Nephron (organoid): ENCODE measurements at regions not wholly inside any gene's neighbourhood (a gene's known extent, or its start where the extent isn't known, plus 50 kb on each side); places are given as distances from the start of the nearest gene placed in this dataset.

Source experiments
- H3K27ac Mint-ChIP-seq, 3 experiments: 2 replicates each; pipeline ENCODE4 v1.8.0; 2020; ENCODE audit warnings: mixed read lengths in 3 of 3, mild to moderate bottlenecking in 2 of 3, moderate library complexity in 1 of 3
- H3K27me3 Mint-ChIP-seq: 2 replicates; pipeline ENCODE4 v1.8.0; 2021; ENCODE audit warnings: low read depth, mild to moderate bottlenecking, moderate library complexity, mixed read lengths
- H3K36me3 Mint-ChIP-seq: 2 replicates; pipeline ENCODE4 v1.8.0; 2020; ENCODE audit warnings: low read depth, mixed read lengths
- H3K4me1 Mint-ChIP-seq: 2 replicates; pipeline ENCODE4 v1.8.0; 2020; ENCODE audit warnings: mixed read lengths
- H3K4me3 Mint-ChIP-seq, 3 experiments: 2 replicates each; pipeline ENCODE4 v1.8.0; 2020; ENCODE audit warnings: mild to moderate bottlenecking in 3 of 3, mixed read lengths in 3 of 3, moderate library complexity in 2 of 3
- H3K9me3 Mint-ChIP-seq: 2 replicates; pipeline ENCODE4 v1.8.0; 2020; ENCODE audit warnings: mixed read lengths
- TF ChIP-seq, protein P1 (sequence below), 3 experiments: fragments of 200-600 bp; sonication (generic); IDR thresholded peaks; one replicate each; pipeline ENCODE4 v1.5.0; 2021; ENCODE audit warnings: antibody characterized with exemption in 3 of 3; ENCODE audit not compliant: unreplicated experiment in 3 of 3

DNA sequence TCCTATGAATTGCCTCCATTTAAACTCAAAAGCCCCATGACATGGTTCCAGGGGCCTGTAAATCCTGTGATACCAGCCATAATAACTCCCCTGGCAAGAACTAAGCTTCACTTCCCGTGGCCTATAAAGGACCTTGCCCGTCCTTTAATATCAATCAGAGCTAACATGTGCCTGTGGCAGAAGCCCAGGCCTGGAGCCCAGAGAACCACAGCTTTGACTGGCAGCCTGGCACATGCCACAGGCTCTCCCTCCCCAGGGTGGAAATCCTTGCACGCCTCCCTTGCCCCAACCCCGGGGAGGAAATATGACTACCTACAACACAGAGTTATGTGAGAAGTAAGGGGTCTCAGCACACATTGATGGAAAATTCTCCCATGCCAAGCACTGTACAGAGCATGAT is 287.4 kb downstream of the RAB28 start:
- TF ChIP-seq, protein P1, sequence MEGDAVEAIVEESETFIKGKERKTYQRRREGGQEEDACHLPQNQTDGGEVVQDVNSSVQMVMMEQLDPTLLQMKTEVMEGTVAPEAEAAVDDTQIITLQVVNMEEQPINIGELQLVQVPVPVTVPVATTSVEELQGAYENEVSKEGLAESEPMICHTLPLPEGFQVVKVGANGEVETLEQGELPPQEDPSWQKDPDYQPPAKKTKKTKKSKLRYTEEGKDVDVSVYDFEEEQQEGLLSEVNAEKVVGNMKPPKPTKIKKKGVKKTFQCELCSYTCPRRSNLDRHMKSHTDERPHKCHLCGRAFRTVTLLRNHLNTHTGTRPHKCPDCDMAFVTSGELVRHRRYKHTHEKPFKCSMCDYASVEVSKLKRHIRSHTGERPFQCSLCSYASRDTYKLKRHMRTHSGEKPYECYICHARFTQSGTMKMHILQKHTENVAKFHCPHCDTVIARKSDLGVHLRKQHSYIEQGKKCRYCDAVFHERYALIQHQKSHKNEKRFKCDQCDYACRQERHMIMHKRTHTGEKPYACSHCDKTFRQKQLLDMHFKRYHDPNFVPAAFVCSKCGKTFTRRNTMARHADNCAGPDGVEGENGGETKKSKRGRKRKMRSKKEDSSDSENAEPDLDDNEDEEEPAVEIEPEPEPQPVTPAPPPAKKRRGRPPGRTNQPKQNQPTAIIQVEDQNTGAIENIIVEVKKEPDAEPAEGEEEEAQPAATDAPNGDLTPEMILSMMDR (IDR thresholded peaks at IDR 0.05; ENCODE audit: unreplicated experiment in 3 of 3): no peak
- no peak overlapping the region for H3K4me3 Mint-ChIP-seq
- H3K27ac Mint-ChIP-seq: no peak overlapping the region
- peaks cover 7% of the 10 kb centered on the region for H3K27me3 Mint-ChIP-seq
- peaks cover 5% of the 10 kb centered on the region for H3K4me1 Mint-ChIP-seq
- H3K9me3 Mint-ChIP-seq: peaks cover 20% of the 10 kb centered on the region
- H3K36me3 Mint-ChIP-seq: no peaks in the 10 kb centered on the region

DNA sequence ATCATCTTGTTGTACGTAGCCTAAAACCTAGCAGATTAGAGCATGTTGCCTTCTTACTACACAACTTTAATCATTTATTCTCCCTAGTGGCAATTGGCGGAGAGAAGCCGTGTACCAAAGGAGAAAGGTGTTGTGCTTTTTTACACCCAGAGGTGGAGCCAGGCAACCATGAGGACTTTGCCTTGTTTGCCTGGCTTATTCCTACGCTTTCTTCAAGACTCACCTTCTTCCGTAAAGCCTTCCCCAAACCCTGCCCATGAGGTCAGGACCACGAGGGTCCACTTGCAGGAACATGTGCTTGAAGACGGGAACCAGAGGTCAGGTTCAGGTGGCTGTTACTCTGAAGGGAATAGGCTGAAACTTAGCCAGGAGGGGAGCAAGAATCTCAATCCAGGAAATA is 290.5 kb downstream of the RAB28 start:
- H3K9me3 Mint-ChIP-seq: peaks cover 20% of the 10 kb centered on the region
- H3K4me3 Mint-ChIP-seq: no peak overlapping the region
- H3K4me1 Mint-ChIP-seq: peaks cover 5% of the 10 kb centered on the region
- TF ChIP-seq, protein P1 (IDR thresholded peaks at IDR 0.05; ENCODE audit: unreplicated experiment in 3 of 3): no peak
- no peaks in the 10 kb centered on the region for H3K36me3 Mint-ChIP-seq
- H3K27me3 Mint-ChIP-seq: peaks cover 7% of the 10 kb centered on the region
- no peak overlapping the region for H3K27ac Mint-ChIP-seq

DNA sequence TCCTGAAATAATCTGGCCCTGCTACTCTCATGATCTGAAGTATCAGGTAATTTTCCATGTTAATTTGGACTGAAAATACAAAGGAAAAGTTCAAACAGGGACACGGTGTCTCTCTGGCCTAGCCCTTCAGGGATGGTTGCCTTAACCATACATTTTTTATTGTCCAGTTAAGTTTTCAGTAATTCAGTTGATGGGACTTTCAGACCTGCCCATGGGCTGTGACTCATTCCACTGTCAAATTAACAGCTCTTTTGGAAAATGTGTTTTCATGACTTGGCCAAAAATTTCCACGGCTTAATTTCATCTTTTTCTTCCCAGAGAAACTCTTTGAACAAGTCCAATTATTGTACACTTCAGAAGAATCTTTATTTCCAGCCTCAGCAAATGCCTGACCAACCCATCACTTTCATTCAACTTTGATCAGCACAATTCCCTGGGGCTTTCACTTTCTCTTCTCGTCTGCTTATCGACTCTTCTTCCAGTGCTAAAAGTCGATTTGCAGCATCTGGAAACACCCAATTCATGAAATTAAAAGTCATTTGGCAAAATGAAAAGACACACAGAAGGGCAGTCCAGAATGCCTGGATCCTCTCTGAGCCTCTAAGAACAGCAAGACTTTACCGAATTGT is 293.9 kb downstream of the RAB28 start:
- Mint-ChIP-seq H3K36me3 (no peaks in the 10 kb centered on the region), H3K27me3 (peaks cover 7% of the 10 kb centered on the region), H3K27ac (no peak overlapping the region), H3K4me3 (no peak overlapping the region), H3K9me3 (peaks cover 12% of the 10 kb centered on the region), H3K4me1 (no peaks in the 10 kb centered on the region)
- TF ChIP-seq, protein P1 (IDR thresholded peaks at IDR 0.05; ENCODE audit: unreplicated experiment in 3 of 3): no peak

DNA sequence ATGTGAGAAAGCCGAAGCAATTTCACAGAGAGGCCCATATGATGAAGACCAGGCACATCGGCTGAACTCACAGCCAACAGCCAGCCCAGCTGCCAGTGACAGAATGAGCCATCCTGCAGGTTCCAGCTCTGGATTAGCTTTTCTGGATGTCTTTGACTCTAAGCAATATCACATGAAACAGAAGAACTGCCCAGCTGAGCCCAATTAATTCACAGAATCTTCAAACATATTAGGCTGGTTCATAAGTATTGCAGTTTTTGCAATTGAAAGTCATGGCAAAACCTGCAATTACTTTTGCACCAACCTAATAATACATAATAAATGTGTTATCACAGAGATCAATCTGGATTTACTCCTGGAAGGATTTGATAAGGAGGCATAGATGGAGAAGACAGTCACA is 299.9 kb downstream of the RAB28 start:
- H3K27me3 Mint-ChIP-seq: no peaks in the 10 kb centered on the region
- no peaks in the 10 kb centered on the region for H3K4me1 Mint-ChIP-seq
- H3K4me3 Mint-ChIP-seq: no peak overlapping the region
- H3K27ac Mint-ChIP-seq: no peak overlapping the region
- TF ChIP-seq, protein P1 (IDR thresholded peaks at IDR 0.05; ENCODE audit: unreplicated experiment in 3 of 3): no peak
- H3K9me3 Mint-ChIP-seq: no peaks in the 10 kb centered on the region
- H3K36me3 Mint-ChIP-seq: no peaks in the 10 kb centered on the region

DNA sequence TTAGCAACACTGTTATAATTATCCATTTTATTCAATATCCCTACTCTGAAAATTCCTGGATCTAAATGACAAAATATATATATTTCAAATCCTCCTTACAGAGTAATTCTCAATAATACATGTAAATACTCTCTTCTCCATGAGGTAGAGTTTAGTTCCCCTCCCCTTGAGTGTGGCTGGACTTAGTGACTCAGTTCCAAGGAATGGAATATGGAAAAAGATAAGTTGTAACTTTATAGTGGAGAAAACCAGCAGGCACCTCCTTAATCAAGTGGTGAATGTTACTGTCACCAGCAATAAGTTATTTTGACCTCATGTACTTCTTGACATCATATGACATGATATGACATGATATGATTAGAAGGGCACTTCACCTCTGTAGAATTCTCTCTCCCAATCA is 302.0 kb downstream of the RAB28 start:
- TF ChIP-seq, protein P1 (IDR thresholded peaks at IDR 0.05; ENCODE audit: unreplicated experiment in 3 of 3): no peak
- no peak overlapping the region for H3K27ac Mint-ChIP-seq
- no peaks in the 10 kb centered on the region for H3K9me3 Mint-ChIP-seq
- no peaks in the 10 kb centered on the region for H3K27me3 Mint-ChIP-seq
- H3K36me3 Mint-ChIP-seq: no peaks in the 10 kb centered on the region
- H3K4me3 Mint-ChIP-seq: no peak overlapping the region
- peaks cover 16% of the 10 kb centered on the region for H3K4me1 Mint-ChIP-seq

DNA sequence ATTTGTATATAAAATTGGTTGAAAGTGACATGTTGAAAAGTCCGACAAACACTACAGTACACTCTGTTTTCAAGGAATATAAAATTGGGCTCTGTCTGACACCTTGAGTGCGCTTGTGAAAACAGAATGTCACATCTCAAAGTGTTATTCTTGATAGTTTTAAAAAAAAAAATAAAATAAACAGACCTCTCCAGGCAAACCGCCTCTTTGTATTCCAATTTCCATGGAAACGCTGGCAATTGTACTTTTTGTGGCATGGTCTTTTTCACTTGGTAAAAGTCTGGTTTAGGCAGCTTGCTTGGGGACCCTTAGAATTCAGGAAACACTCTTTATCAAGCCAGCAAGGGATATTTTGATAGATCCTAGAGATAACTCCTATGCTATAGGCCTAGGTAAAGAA is 302.5 kb downstream of the RAB28 start:
- no peaks in the 10 kb centered on the region for H3K9me3 Mint-ChIP-seq
- H3K36me3 Mint-ChIP-seq: no peaks in the 10 kb centered on the region
- peaks cover 19% of the 10 kb centered on the region for H3K4me1 Mint-ChIP-seq
- TF ChIP-seq, protein P1 (IDR thresholded peaks at IDR 0.05; ENCODE audit: unreplicated experiment in 3 of 3): no peak
- no peak overlapping the region for H3K27ac Mint-ChIP-seq
- no peaks in the 10 kb centered on the region for H3K27me3 Mint-ChIP-seq
- H3K4me3 Mint-ChIP-seq: no peak overlapping the region
